A549 (cell line): ENCODE measurements at regions not wholly inside any gene's neighbourhood (a gene's known extent, or its start where the extent isn't known, plus 50 kb on each side); places are given as distances from the start of the nearest gene placed in this dataset.
A peak's percentile ranks its signal among the peaks of the same experiment; 100 is the strongest.

ENCODE experiments used
- ATAC-seq, 2 experiments: fragments of 200-7000 bp in 1 of 2; fragments of >200 bp in 1 of 2; cut with Nextera tagmentation in 1 of 2; cut with Tn5 transposase in 1 of 2; 3 replicates each; pipeline versions ENCODE4 v1.8.0 to v1.9.1; 2018 to 2020; ENCODE audit warnings: mild to moderate bottlenecking in 1 of 2, moderate library complexity in 1 of 2
- CTCF ChIA-PET: fragments of 300-600 bp; sonication (Branson Sonifier 250); formaldehyde crosslinking; extraction: SDS; loops from one replicate; lab custom pipeline; 2021; ENCODE audit warnings: antibody characterized with exemption, inconsistent platforms; lab: Yijun Ruan, JAX
- POLR2A ChIA-PET: fragments of 350-600 bp; formaldehyde crosslinking; extraction: SDS; loops from one replicate; lab custom pipeline; 2021; ENCODE audit warnings: antibody characterized with exemption, inconsistent platforms; lab: Yijun Ruan, JAX
- DNase-seq, 2 experiments: peaks; one replicate each; pipeline versions ENCODE4 v3.0.0 to v3.0.0-alpha.2; 2011 to 2016; ENCODE audit warnings: low read depth in 1 of 2, low spot score in 1 of 2
- FAIRE-seq: peaks from 2 replicates; lab custom pipeline; 2011; peaks lifted over from hg19 to GRCh38; lab: Jason Lieb, UNC
- H3K27ac ChIP-seq, 2 experiments: fragments of >200 bp; sonication (Bioruptor Twin); formaldehyde crosslinking; 3 replicates each; pipeline ENCODE4 v1.5.1; 2016 to 2017
- H3K4me1 ChIP-seq: fragments of >200 bp; sonication (Bioruptor Twin); formaldehyde crosslinking; 3 replicates; pipeline ENCODE4 v1.6.1; 2016
- H3K4me2 ChIP-seq: fragments of >200 bp; sonication (Bioruptor Twin); formaldehyde crosslinking; 3 replicates; pipeline ENCODE4 v1.6.1; 2016
- H3K4me3 ChIP-seq: fragments of >200 bp; sonication (Bioruptor Twin); formaldehyde crosslinking; 3 replicates; pipeline ENCODE4 v1.5.1; 2016
- H3K9me3 ChIP-seq: fragments of >200 bp; sonication (Bioruptor Twin); formaldehyde crosslinking; 3 replicates; pipeline ENCODE4 v1.6.1; 2016
- BHLHE40 ChIP-seq: IDR thresholded peaks from 2 replicates; pipeline ENCODE4 v1.6.1; 2012; ENCODE audit warnings: low read depth, low read length, inconsistent platforms
- CBX2 ChIP-seq: fragments of 200-600 bp; sonication (generic); IDR thresholded peaks from 2 replicates; pipeline ENCODE4 v1.6.1; 2016; ENCODE audit warnings: low read depth, mild to moderate bottlenecking, borderline replicate concordance
- CBX8 ChIP-seq: fragments of 200-600 bp; sonication (generic); IDR thresholded peaks from 2 replicates; pipeline ENCODE4 v1.6.1; 2016
- CEBPB ChIP-seq, 2 experiments: fragments of >200 bp in 1 of 2; sonication (Bioruptor Twin) in 1 of 2; formaldehyde crosslinking in 1 of 2; IDR thresholded peaks; 2 replicates each; pipeline ENCODE4 v1.6.1; 2012 to 2016
- CHD2 ChIP-seq: fragments of 150-350 bp; IDR thresholded peaks from 2 replicates; pipeline ENCODE4 v1.6.1; 2014; ENCODE audit warnings: low read length; ENCODE audit not compliant: partially characterized antibody
- CTCF ChIP-seq: fragments of >200 bp; sonication (Bioruptor Twin); formaldehyde crosslinking; IDR thresholded peaks from 3 replicates; pipeline ENCODE4 v1.5.1; 2016
- EHF ChIP-seq: fragments of 250-450 bp; sonication (Bioruptor Pico); IDR thresholded peaks from 2 replicates; pipeline ENCODE4 v1.5.0; 2020; ENCODE audit warnings: mild to moderate bottlenecking
- ESRRA ChIP-seq: fragments of 150-350 bp; IDR thresholded peaks from 2 replicates; pipeline ENCODE4 v1.6.1; 2014; ENCODE audit warnings: mild to moderate bottlenecking, low read length, borderline replicate concordance
- FOSB ChIP-seq: fragments of 250-450 bp; sonication (Bioruptor Pico); IDR thresholded peaks from 2 replicates; pipeline ENCODE4 v1.5.0; 2020; ENCODE audit warnings: mild to moderate bottlenecking, moderate library complexity
- FOSL2 ChIP-seq, 2 experiments: fragments of 450-650 bp in 1 of 2; fragments of >200 bp in 1 of 2; sonication (Bioruptor Twin) in 1 of 2; formaldehyde crosslinking; IDR thresholded peaks; 2 replicates each; pipeline versions ENCODE4 v1.5.0 to v1.6.1; 2016 to 2020; ENCODE audit warnings: mild to moderate bottlenecking in 1 of 2, moderate library complexity in 1 of 2
- FOXS1 ChIP-seq: fragments of 250-450 bp; sonication (Bioruptor Pico); IDR thresholded peaks from 2 replicates; pipeline ENCODE4 v1.5.0; 2020; ENCODE audit warnings: mild to moderate bottlenecking, moderate library complexity
- HMGXB4 ChIP-seq: fragments of 250-450 bp; sonication (Bioruptor Pico); IDR thresholded peaks from 2 replicates; pipeline ENCODE4 v1.5.0; 2021; ENCODE audit warnings: mild to moderate bottlenecking, moderate library complexity, borderline replicate concordance
- JUN ChIP-seq, 2 experiments: fragments of >200 bp; sonication (Bioruptor Twin); formaldehyde crosslinking; IDR thresholded peaks; 2 replicates in 1 of 2; 3 replicates in 1 of 2; pipeline ENCODE4 v1.6.1; 2016 to 2017
- KDM5A ChIP-seq: fragments of 200-600 bp; sonication (generic); IDR thresholded peaks from 2 replicates; pipeline ENCODE4 v1.6.1; 2016; ENCODE audit warnings: antibody characterized with exemption, mild to moderate bottlenecking
- MAFK ChIP-seq: fragments of 450-650 bp; IDR thresholded peaks from 2 replicates; pipeline ENCODE4 v1.6.1; 2014; ENCODE audit not compliant: partially characterized antibody
- MAZ ChIP-seq: fragments of 150-350 bp; IDR thresholded peaks from 2 replicates; pipeline ENCODE4 v1.6.1; 2014; ENCODE audit warnings: antibody characterized with exemption, low read depth, low read length, borderline replicate concordance
- NPAS2 ChIP-seq: fragments of 250-450 bp; sonication (Bioruptor Pico); IDR thresholded peaks from 2 replicates; pipeline ENCODE4 v1.8.0; 2022; ENCODE audit warnings: mild to moderate bottlenecking, moderate library complexity, borderline replicate concordance
- NR3C1 ChIP-seq: fragments of >200 bp; sonication (Bioruptor Twin); formaldehyde crosslinking; IDR thresholded peaks from 3 replicates; pipeline ENCODE4 v1.6.1; 2017
- PHF8 ChIP-seq: fragments of 200-600 bp; sonication (generic); IDR thresholded peaks from 2 replicates; pipeline ENCODE4 v1.6.1; 2016; ENCODE audit warnings: low read depth, mild to moderate bottlenecking, antibody characterized with exemption, moderate library complexity, borderline replicate concordance
- RCOR1 ChIP-seq: fragments of 150-350 bp; IDR thresholded peaks from 2 replicates; pipeline ENCODE4 v1.6.1; 2014; ENCODE audit warnings: antibody characterized with exemption, low read length, low read depth
- ZC3H11A ChIP-seq: fragments of 450-650 bp; IDR thresholded peaks from 2 replicates; pipeline ENCODE4 v1.6.1; 2014; ENCODE audit warnings: antibody characterized with exemption, mild to moderate bottlenecking
- ZSCAN20 ChIP-seq: fragments of 250-450 bp; sonication (Bioruptor Pico); IDR thresholded peaks from 2 replicates; pipeline ENCODE4 v1.8.0; 2022; ENCODE audit warnings: mild to moderate bottlenecking, moderate library complexity
- WGBS: methylation state at CpG from one replicate; pipeline ENCODE4 v1.1.6; 2017; ENCODE audit errors: missing lambda C conversion rate; 5-methylcytosine and 5-hydroxymethylcytosine counted together

GRCh38 chr11:121793916-121794315 is 322.1 kb downstream of the BLID start:
- no peak overlapping the region for H3K27ac ChIP-seq
- ATAC-seq (no peak), FAIRE-seq (no peak)
- CTCF ChIA-PET, result no interaction called here
- TF ChIP-seq ZSCAN20, result no peak
- no peak for TF ChIP-seq ZC3H11A
- no peak for TF ChIP-seq CBX8
- no peak for TF ChIP-seq BHLHE40
- TF ChIP-seq JUN (IDR thresholded peaks at IDR 0.05), result no peak
- TF ChIP-seq, all 56 proteins: peak for 0
- Histone ChIP-seq H3K4me2 (no peak overlapping the region), H3K4me3 (no peak overlapping the region), H3K9me3 (no peaks in the 10 kb centered on the region), H3K4me1 (no peaks in the 10 kb centered on the region)
- WGBS, result 66% methylated on average over 6 of the region's 6 CpGs
- POLR2A ChIA-PET, result no interaction called here
- DNase-seq, result no peak

- no peak for ATAC-seq
- no peaks in the 10 kb centered on the region for H3K9me3 ChIP-seq
- 16% methylated on average over 4 of the region's 4 CpGs for WGBS
- no peak overlapping the region for H3K4me3 ChIP-seq
- no peaks in the 10 kb centered on the region for H3K4me1 ChIP-seq
- ChIA-PET CTCF (no interaction called here), POLR2A (no interaction called here)
- no peak for FAIRE-seq
- no peak overlapping the region for H3K4me2 ChIP-seq
- no peak for DNase-seq
- TF ChIP-seq CBX2 (no peak), FOXS1 (CRISPR knock-in tag) (no peak), NPAS2 (CRISPR knock-in tag) (no peak), CHD2 (no peak), ESRRA (no peak), KDM5A (no peak)
- no peak overlapping the region for H3K27ac ChIP-seq
Measured at GRCh38 chr11:121793291-121793690, 322.7 kb downstream of the BLID start.

GRCh38 chr11:121792185-121792584 is 323.8 kb downstream of the BLID start:
- POLR2A ChIA-PET, result no interaction called here
- CTCF ChIA-PET, result no interaction called here
- H3K4me2 ChIP-seq, result no peak overlapping the region

GRCh38 chr11:121790430-121790829 is 325.6 kb downstream of the BLID start:
- no peak overlapping the region for H3K27ac ChIP-seq
- 13% methylated on average over 2 of the region's 2 CpGs for WGBS
- DNase-seq (no peak), ATAC-seq (no peak), FAIRE-seq (no peak)
- no peak for TF ChIP-seq MAZ
- H3K4me3 ChIP-seq, result no peak overlapping the region
- H3K9me3 ChIP-seq, result no peaks in the 10 kb centered on the region
- ChIA-PET CTCF (no interaction called here), POLR2A (no interaction called here)
- H3K4me1 ChIP-seq, result no peaks in the 10 kb centered on the region
- H3K4me2 ChIP-seq, result no peak overlapping the region

More at GRCh38 chr11:121792185-121792584, 323.8 kb downstream of the BLID start:
- WGBS, result 4% methylated on average over 3 of the region's 3 CpGs
- no peak for ATAC-seq
- H3K9me3 ChIP-seq, result no peaks in the 10 kb centered on the region
- FAIRE-seq, result no peak
- TF ChIP-seq EHF (CRISPR knock-in tag) (no peak), MAFK (peak; percentile 52), HMGXB4 (CRISPR knock-in tag) (no peak)
- no peaks in the 10 kb centered on the region for H3K4me1 ChIP-seq
- DNase-seq, result no peak
- no peak overlapping the region for H3K4me3 ChIP-seq
- no peak overlapping the region for H3K27ac ChIP-seq

GRCh38 chr11:121780971-121781370 is 328.2 kb upstream of the SORL1-AS1 start:
- no peak for DNase-seq
- 0% methylated on average over 2 of the region's 2 CpGs for WGBS
- no peak for FAIRE-seq
- Histone ChIP-seq H3K4me1 (no peaks in the 10 kb centered on the region), H3K4me2 (no peak overlapping the region), H3K9me3 (no peaks in the 10 kb centered on the region), H3K4me3 (no peak overlapping the region), H3K27ac (no peak overlapping the region)
- ChIA-PET POLR2A (no interaction called here), CTCF (interaction anchor here (0.7 kb wide), 1 partner anchor 55 kb away, joined by 3 read pairs; no protein-coding TSS in a partner anchor)
- no peak for ATAC-seq
- TF ChIP-seq CEBPB (IDR thresholded peaks at IDR 0.05), result no peak
- no peak for TF ChIP-seq CBX8
- no peak for TF ChIP-seq MAFK
- no peak for TF ChIP-seq FOSB (CRISPR knock-in tag)
- TF ChIP-seq FOSL2 (IDR thresholded peaks at IDR 0.05), result no peak
- no peak for TF ChIP-seq FOSL2 (CRISPR knock-in tag; IDR thresholded peaks at IDR 0.05)
- TF ChIP-seq CTCF, result no peak
- no peak for TF ChIP-seq HMGXB4 (CRISPR knock-in tag)
- no peak for TF ChIP-seq PHF8
- TF ChIP-seq NR3C1, result no peak
- no peak for TF ChIP-seq RCOR1
- TF ChIP-seq FOXS1 (CRISPR knock-in tag), result no peak
